ENCODE measurements at regions not wholly inside any gene's neighbourhood (a gene's known extent, or its start where the extent isn't known, plus 50 kb on each side); places are given as distances from the start of the nearest gene placed in this dataset.

GRCh38 chr1:228646717-228647522, 88.4 kb upstream of the RHOU start:
- TF ChIP-seq CTCF (conservative IDR thresholded peaks at IDR 0.05), result no peak
- H3K36me3 ChIP-seq (ENCODE audit: control insufficient read depth, insufficient read depth, low read length), result no peaks in the 10 kb centered on the region
- no peak overlapping the region for H3K27ac Mint-ChIP-seq
- no peak overlapping the region for H3K27ac ChIP-seq (ENCODE audit: low read depth, low read length)
- H3K9me3 Mint-ChIP-seq, result no peaks in the 10 kb centered on the region
- peaks cover 10% of the 10 kb centered on the region for H3K4me1 Mint-ChIP-seq
- H3K4me3 ChIP-seq (ENCODE audit: low read length), result peak overlapping the region; percentile 88
- H3K27me3 Mint-ChIP-seq (ENCODE audit: insufficient read depth), result peaks cover 55% of the 10 kb centered on the region
- H3K9me3 ChIP-seq (ENCODE audit: control insufficient read depth, low read length), result no peaks in the 10 kb centered on the region
- peak overlapping the region; percentile 65 for H3K4me3 Mint-ChIP-seq
- H3K36me3 Mint-ChIP-seq (ENCODE audit: low read depth), result no peaks in the 10 kb centered on the region
- WGBS, 2 experiments (ENCODE audit: insufficient coverage in 1 of 2, insufficient read length in 1 of 2), result 0 to 1% methylated on average over 26 to 49 of the region's 49 CpGs
- H3K4me1 ChIP-seq (ENCODE audit: control insufficient read depth, insufficient read depth, low read length), result no peaks in the 10 kb centered on the region
- peak; percentile 80 for DNase-seq
- H3K9ac ChIP-seq (ENCODE audit: extremely low read depth, low read length, poor library complexity, severe bottlenecking), result peak overlapping the region; percentile 33
- H3K27me3 ChIP-seq (ENCODE audit: control insufficient read depth, insufficient read depth, low read length, poor library complexity, severe bottlenecking), result peaks cover 54% of the 10 kb centered on the region

- H3K27me3 Mint-ChIP-seq (ENCODE audit: insufficient read depth), result peaks cover 59% of the 10 kb centered on the region
- peak overlapping the region; percentile 7 for H3K27ac Mint-ChIP-seq
- no peaks in the 10 kb centered on the region for H3K4me1 ChIP-seq (ENCODE audit: control insufficient read depth, insufficient read depth, low read length)
- peak; percentile 90 for DNase-seq
- H3K36me3 Mint-ChIP-seq (ENCODE audit: low read depth), result no peaks in the 10 kb centered on the region
- peaks cover 10% of the 10 kb centered on the region for H3K4me1 Mint-ChIP-seq
- H3K4me3 Mint-ChIP-seq, result peak overlapping the region; percentile 65
- H3K9me3 ChIP-seq (ENCODE audit: control insufficient read depth, low read length), result no peaks in the 10 kb centered on the region
- H3K27me3 ChIP-seq (ENCODE audit: control insufficient read depth, insufficient read depth, low read length, poor library complexity, severe bottlenecking), result peaks cover 63% of the 10 kb centered on the region
- no peaks in the 10 kb centered on the region for H3K36me3 ChIP-seq (ENCODE audit: control insufficient read depth, insufficient read depth, low read length)
- WGBS, 2 experiments (ENCODE audit: insufficient coverage in 1 of 2, insufficient read length in 1 of 2), result 1 to 2% methylated on average over 38 to 67 of the region's 67 CpGs
- no peak for TF ChIP-seq CTCF (conservative IDR thresholded peaks at IDR 0.05)
- no peaks in the 10 kb centered on the region for H3K9me3 Mint-ChIP-seq
- no peak overlapping the region for H3K9ac ChIP-seq (ENCODE audit: extremely low read depth, low read length, poor library complexity, severe bottlenecking)
- H3K4me3 ChIP-seq (ENCODE audit: low read length), result peak overlapping the region; percentile 88
- no peak overlapping the region for H3K27ac ChIP-seq (ENCODE audit: low read depth, low read length)
Measured at GRCh38 chr1:228647523-228648444, 87.5 kb upstream of the RHOU start.

- Histone ChIP-seq H3K36me3 (ENCODE audit: control insufficient read depth, insufficient read depth, low read length) (no peaks in the 10 kb centered on the region), H3K9ac (ENCODE audit: extremely low read depth, low read length, poor library complexity, severe bottlenecking) (no peak overlapping the region), H3K27me3 (ENCODE audit: control insufficient read depth, insufficient read depth, low read length, poor library complexity, severe bottlenecking) (peaks cover 63% of the 10 kb centered on the region), H3K4me1 (ENCODE audit: control insufficient read depth, insufficient read depth, low read length) (no peaks in the 10 kb centered on the region), H3K4me3 (ENCODE audit: low read length) (peak overlapping the region; percentile 88), H3K27ac (ENCODE audit: low read depth, low read length) (no peak overlapping the region), H3K9me3 (ENCODE audit: control insufficient read depth, low read length) (no peaks in the 10 kb centered on the region)
- no peak for TF ChIP-seq CTCF (conservative IDR thresholded peaks at IDR 0.05)
- H3K4me3 Mint-ChIP-seq, result peak overlapping the region; percentile 65
- 77 to 87% methylated on average over 13 to 16 of the region's 16 CpGs for WGBS, 2 experiments (ENCODE audit: insufficient coverage in 1 of 2, insufficient read length in 1 of 2)
- no peaks in the 10 kb centered on the region for H3K36me3 Mint-ChIP-seq (ENCODE audit: low read depth)
- DNase-seq, result peak; percentile 38
- H3K9me3 Mint-ChIP-seq, result no peaks in the 10 kb centered on the region
- H3K27me3 Mint-ChIP-seq (ENCODE audit: insufficient read depth), result peaks cover 59% of the 10 kb centered on the region
- peaks cover 10% of the 10 kb centered on the region for H3K4me1 Mint-ChIP-seq
- no peak overlapping the region for H3K27ac Mint-ChIP-seq
Measured at GRCh38 chr1:228648647-228649383, 86.5 kb upstream of the RHOU start.

Data from endodermal cell (in vitro differentiated cells).